ENCODE measurements at regions not wholly inside any gene's neighbourhood (a gene's known extent, or its start where the extent isn't known, plus 50 kb on each side); places are given as distances from the start of the nearest gene placed in this dataset.

- DNase-seq (ENCODE audit: extremely low read depth in 1 of 2, low read depth in 1 of 2), result no peak
These were observed 153.0 kb downstream of the UXS1 start for GRCh38 chr2:106041150-106041549.

- no peak for DNase-seq (ENCODE audit: extremely low read depth in 1 of 2, low read depth in 1 of 2)
These were observed 154.3 kb downstream of the UXS1 start for GRCh38 chr2:106039634-106040315.

- DNase-seq (ENCODE audit: extremely low read depth in 1 of 2, low read depth in 1 of 2), result no peak
These were observed 155.3 kb downstream of the UXS1 start for GRCh38 chr2:106038601-106039375.

GRCh38 chr2:106037932-106038331, 156.2 kb downstream of the UXS1 start:
- no peak for DNase-seq (ENCODE audit: extremely low read depth in 1 of 2, low read depth in 1 of 2)

GRCh38 chr2:106037262-106037661, 156.8 kb downstream of the UXS1 start:
- no peak for DNase-seq (ENCODE audit: extremely low read depth in 1 of 2, low read depth in 1 of 2)

- DNase-seq (ENCODE audit: extremely low read depth in 1 of 2, low read depth in 1 of 2), result no peak
These were observed 159.8 kb downstream of the UXS1 start for GRCh38 chr2:106034325-106034724.

GRCh38 chr2:106032676-106033075, 161.4 kb downstream of the UXS1 start:
- no peak for DNase-seq (ENCODE audit: extremely low read depth in 1 of 2, low read depth in 1 of 2)

- DNase-seq (ENCODE audit: extremely low read depth in 1 of 2, low read depth in 1 of 2), result peak; percentile 23 to 60
These were observed 163.5 kb downstream of the UXS1 start for GRCh38 chr2:106030287-106031268.

GRCh38 chr2:106028192-106028591, 165.9 kb downstream of the UXS1 start:
- DNase-seq (ENCODE audit: extremely low read depth in 1 of 2, low read depth in 1 of 2), result no peak

GRCh38 chr2:106026271-106027190, 167.6 kb downstream of the UXS1 start:
- DNase-seq (ENCODE audit: extremely low read depth in 1 of 2, low read depth in 1 of 2), result no peak

GRCh38 chr2:106025796-106026195, 168.3 kb downstream of the UXS1 start:
- no peak for DNase-seq (ENCODE audit: extremely low read depth in 1 of 2, low read depth in 1 of 2)

GRCh38 chr2:106021662-106022028, 172.5 kb downstream of the UXS1 start:
- DNase-seq (ENCODE audit: extremely low read depth in 1 of 2, low read depth in 1 of 2), result no peak

GRCh38 chr2:106020821-106021661, 173.1 kb downstream of the UXS1 start:
- DNase-seq (ENCODE audit: extremely low read depth in 1 of 2, low read depth in 1 of 2), result no peak

- DNase-seq (ENCODE audit: extremely low read depth in 1 of 2, low read depth in 1 of 2), result no peak
These were observed 174.1 kb downstream of the UXS1 start for GRCh38 chr2:106020032-106020431.

- no peak for DNase-seq (ENCODE audit: extremely low read depth in 1 of 2, low read depth in 1 of 2)
These were observed 176.0 kb downstream of the UXS1 start for GRCh38 chr2:106018141-106018540.

- DNase-seq (ENCODE audit: extremely low read depth in 1 of 2, low read depth in 1 of 2), result no peak
These were observed 181.3 kb downstream of the UXS1 start for GRCh38 chr2:106012591-106013347.

- no peak for DNase-seq (ENCODE audit: extremely low read depth in 1 of 2, low read depth in 1 of 2)
These were observed 182.0 kb downstream of the UXS1 start for GRCh38 chr2:106012001-106012590.

GRCh38 chr2:106011380-106011779, 182.7 kb downstream of the UXS1 start:
- no peak for DNase-seq (ENCODE audit: extremely low read depth in 1 of 2, low read depth in 1 of 2)

Measured in stimulated activated CD8-positive, alpha-beta memory T cell treated with anti-CD3 and anti-CD28 coated beads, Interleukin-7, amount 100 ng/mL, for 48 hours (primary cell).